ENCODE measurements at regions not wholly inside any gene's neighbourhood (a gene's known extent, or its start where the extent isn't known, plus 50 kb on each side); places are given as distances from the start of the nearest gene placed in this dataset.
A peak's percentile ranks its signal among the peaks of the same experiment; 100 is the strongest.

GRCh38 chr9:78491402-78491801 is 194.5 kb downstream of the PSAT1 start:
- no peak overlapping the region for H3K9ac ChIP-seq (ENCODE audit: low read length)
- no peak overlapping the region for H3K4me2 ChIP-seq (ENCODE audit: low read length)
- TF ChIP-seq CTCF (IDR thresholded peaks at IDR 0.05; ENCODE audit: insufficient read depth, low read depth, low read length) (no peak), EZH2 (IDR thresholded peaks at IDR 0.05; ENCODE audit: insufficient read depth, low read length) (no peak)
- H3K27ac Mint-ChIP-seq (ENCODE audit: unreplicated experiment) = no peak overlapping the region
- DNase-seq (ENCODE audit: low read depth) (no peak), FAIRE-seq (no peak)
- H3K79me2 ChIP-seq (ENCODE audit: insufficient read depth, low read length) = no peaks in the 10 kb centered on the region
- H3K9me3 ChIP-seq (ENCODE audit: insufficient read depth, low read depth, low read length) = no peaks in the 10 kb centered on the region
- H3K27ac ChIP-seq (ENCODE audit: low read depth, low read length) = no peak overlapping the region
- no peaks in the 10 kb centered on the region for H4K20me1 ChIP-seq (ENCODE audit: insufficient read depth, low read length)
- H3K27me3 ChIP-seq (ENCODE audit: insufficient read depth, low read length) = peaks cover 4% of the 10 kb centered on the region
- no peak overlapping the region for H3K4me3 ChIP-seq (ENCODE audit: insufficient read depth, low read depth, low read length)
- H3K4me1 Mint-ChIP-seq (ENCODE audit: low read depth, unreplicated experiment) = no peaks in the 10 kb centered on the region
- H3K4me3 Mint-ChIP-seq (ENCODE audit: unreplicated experiment) = no peak overlapping the region
- H3K4me1 ChIP-seq (ENCODE audit: insufficient read depth, low read length) = no peaks in the 10 kb centered on the region
- H3K9me3 Mint-ChIP-seq (ENCODE audit: unreplicated experiment) = peaks cover 3% of the 10 kb centered on the region
- H2AFZ ChIP-seq (ENCODE audit: low read depth, low read length) = no peak overlapping the region
- H3K36me3 Mint-ChIP-seq (ENCODE audit: low read depth, unreplicated experiment) = no peaks in the 10 kb centered on the region
- no peaks in the 10 kb centered on the region for H3K36me3 ChIP-seq (ENCODE audit: insufficient read depth, low read length)
- peaks cover 6% of the 10 kb centered on the region for H3K27me3 Mint-ChIP-seq (ENCODE audit: low read depth, unreplicated experiment)

GRCh38 chr9:78493166-78493742 is 196.3 kb downstream of the PSAT1 start:
- Histone ChIP-seq H3K27me3 (ENCODE audit: insufficient read depth, low read length) (peaks cover 4% of the 10 kb centered on the region), H2AFZ (ENCODE audit: low read depth, low read length) (no peak overlapping the region), H4K20me1 (ENCODE audit: insufficient read depth, low read length) (no peaks in the 10 kb centered on the region), H3K9ac (ENCODE audit: low read length) (no peak overlapping the region), H3K4me3 (ENCODE audit: insufficient read depth, low read depth, low read length) (no peak overlapping the region), H3K4me1 (ENCODE audit: insufficient read depth, low read length) (no peaks in the 10 kb centered on the region), H3K36me3 (ENCODE audit: insufficient read depth, low read length) (no peaks in the 10 kb centered on the region), H3K4me2 (ENCODE audit: low read length) (no peak overlapping the region), H3K79me2 (ENCODE audit: insufficient read depth, low read length) (no peaks in the 10 kb centered on the region), H3K9me3 (ENCODE audit: insufficient read depth, low read depth, low read length) (no peaks in the 10 kb centered on the region), H3K27ac (ENCODE audit: low read depth, low read length) (no peak overlapping the region)
- DNase-seq (ENCODE audit: low read depth) (peak; percentile 59), FAIRE-seq (no peak)
- peaks cover 6% of the 10 kb centered on the region for H3K27me3 Mint-ChIP-seq (ENCODE audit: low read depth, unreplicated experiment)
- no peak overlapping the region for H3K4me3 Mint-ChIP-seq (ENCODE audit: unreplicated experiment)
- TF ChIP-seq EZH2 (IDR thresholded peaks at IDR 0.05; ENCODE audit: insufficient read depth, low read length) = no peak
- no peak for TF ChIP-seq CTCF (IDR thresholded peaks at IDR 0.05; ENCODE audit: insufficient read depth, low read depth, low read length)
- peaks cover 3% of the 10 kb centered on the region for H3K9me3 Mint-ChIP-seq (ENCODE audit: unreplicated experiment)
- no peaks in the 10 kb centered on the region for H3K4me1 Mint-ChIP-seq (ENCODE audit: low read depth, unreplicated experiment)
- no peak overlapping the region for H3K27ac Mint-ChIP-seq (ENCODE audit: unreplicated experiment)
- no peaks in the 10 kb centered on the region for H3K36me3 Mint-ChIP-seq (ENCODE audit: low read depth, unreplicated experiment)

- Mint-ChIP-seq H3K27me3 (ENCODE audit: low read depth, unreplicated experiment) (peaks cover 14% of the 10 kb centered on the region), H3K36me3 (ENCODE audit: low read depth, unreplicated experiment) (peaks cover 4% of the 10 kb centered on the region), H3K27ac (ENCODE audit: unreplicated experiment) (no peak overlapping the region), H3K4me1 (ENCODE audit: low read depth, unreplicated experiment) (no peaks in the 10 kb centered on the region), H3K4me3 (ENCODE audit: unreplicated experiment) (no peak overlapping the region), H3K9me3 (ENCODE audit: unreplicated experiment) (peaks cover 2% of the 10 kb centered on the region)
- Histone ChIP-seq H3K4me3 (ENCODE audit: insufficient read depth, low read depth, low read length) (no peak overlapping the region), H4K20me1 (ENCODE audit: insufficient read depth, low read length) (no peaks in the 10 kb centered on the region), H2AFZ (ENCODE audit: low read depth, low read length) (no peak overlapping the region), H3K4me1 (ENCODE audit: insufficient read depth, low read length) (no peaks in the 10 kb centered on the region), H3K79me2 (ENCODE audit: insufficient read depth, low read length) (no peaks in the 10 kb centered on the region), H3K9ac (ENCODE audit: low read length) (no peak overlapping the region), H3K27ac (ENCODE audit: low read depth, low read length) (no peak overlapping the region), H3K27me3 (ENCODE audit: insufficient read depth, low read length) (peaks cover 4% of the 10 kb centered on the region), H3K9me3 (ENCODE audit: insufficient read depth, low read depth, low read length) (no peaks in the 10 kb centered on the region), H3K36me3 (ENCODE audit: insufficient read depth, low read length) (no peaks in the 10 kb centered on the region), H3K4me2 (ENCODE audit: low read length) (no peak overlapping the region)
- FAIRE-seq = no peak
- TF ChIP-seq CTCF (IDR thresholded peaks at IDR 0.05; ENCODE audit: insufficient read depth, low read depth, low read length) (no peak), EZH2 (IDR thresholded peaks at IDR 0.05; ENCODE audit: insufficient read depth, low read length) (no peak)
- DNase-seq (ENCODE audit: low read depth) = no peak
Observed at GRCh38 chr9:78502566-78502965, 205.6 kb downstream of the PSAT1 start.

Measured in astrocyte (in vitro differentiated cells and primary cell).